GM19023 (cell line): ENCODE measurements at regions not wholly inside any gene's neighbourhood (a gene's known extent, or its start where the extent isn't known, plus 50 kb on each side); places are given as distances from the start of the nearest gene placed in this dataset.
A peak's percentile ranks its signal among the peaks of the same experiment; 100 is the strongest.

Source experiments
- ATAC-seq: cut with Tn5 transposase; IDR thresholded peaks from one replicate; pipeline ENCODE4 v1.9.1; 2021; ENCODE audit warnings: mild to moderate bottlenecking, moderate library complexity; ENCODE audit not compliant: unreplicated experiment

- ATAC-seq: no peak
Observed at GRCh38 chr4:71269233-71269632, 69.6 kb upstream of the SLC4A4 start.

GRCh38 chr4:71270901-71271300 is 67.9 kb upstream of the SLC4A4 start:
- peak; percentile 56 for ATAC-seq

DNA sequence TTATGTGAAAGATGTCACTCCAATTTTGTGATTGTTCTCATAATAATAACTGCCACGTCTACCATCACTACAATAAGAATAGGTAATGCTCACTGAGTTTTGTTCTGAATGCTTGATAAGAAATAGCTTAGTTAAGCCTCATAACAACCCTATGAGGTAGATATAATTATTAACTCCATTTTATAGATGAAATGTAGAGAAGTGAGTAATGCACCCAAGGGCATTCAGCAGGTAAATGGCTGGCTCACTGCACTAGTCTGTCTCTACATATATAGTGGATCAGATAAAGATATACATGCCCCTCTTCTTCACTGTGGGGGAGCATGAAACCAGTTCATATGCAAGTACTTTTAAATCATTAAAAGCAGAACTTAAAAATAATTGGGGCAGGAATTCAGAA is 65.8 kb upstream of the SLC4A4 start:
- no peak for ATAC-seq

DNA sequence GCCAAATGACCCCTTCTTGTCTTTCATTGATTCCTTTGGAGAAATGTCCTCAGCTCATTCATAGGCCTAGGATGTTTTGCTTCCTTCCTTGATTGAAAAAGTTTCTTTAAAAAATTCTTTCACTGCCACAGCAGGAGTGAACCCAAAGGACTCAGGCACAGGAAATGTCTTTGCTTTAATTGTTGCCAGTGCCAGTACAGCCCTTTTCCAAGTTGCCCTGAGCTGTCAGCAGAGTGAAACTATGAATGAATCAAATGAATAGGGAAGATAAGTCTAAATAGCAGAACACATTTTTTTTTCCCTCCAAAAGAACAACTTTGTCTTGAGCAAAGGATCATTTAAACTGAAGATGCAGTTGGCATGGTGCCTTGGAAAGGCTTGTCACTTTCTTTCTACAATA is 63.8 kb upstream of the SLC4A4 start:
- ATAC-seq: no peak

DNA sequence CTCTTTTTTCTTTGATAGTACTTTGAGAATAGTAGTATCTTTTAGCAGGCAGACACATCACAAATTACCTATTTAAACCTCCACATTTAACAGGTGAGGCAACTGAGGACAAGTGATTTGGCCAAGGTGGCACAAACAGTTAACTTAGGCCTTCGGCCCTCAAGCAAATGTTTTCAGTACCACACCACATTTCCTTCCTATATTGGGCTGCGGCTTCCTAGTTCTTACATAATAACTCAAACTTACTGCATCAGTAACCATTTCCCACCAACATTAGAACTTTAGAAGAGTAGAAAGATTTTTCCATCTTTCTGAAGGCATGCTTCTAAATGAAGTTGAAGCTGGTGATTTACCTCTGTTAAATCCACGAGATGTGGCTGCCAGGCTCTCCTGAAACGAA is 63.2 kb upstream of the SLC4A4 start:
- ATAC-seq: no peak

DNA sequence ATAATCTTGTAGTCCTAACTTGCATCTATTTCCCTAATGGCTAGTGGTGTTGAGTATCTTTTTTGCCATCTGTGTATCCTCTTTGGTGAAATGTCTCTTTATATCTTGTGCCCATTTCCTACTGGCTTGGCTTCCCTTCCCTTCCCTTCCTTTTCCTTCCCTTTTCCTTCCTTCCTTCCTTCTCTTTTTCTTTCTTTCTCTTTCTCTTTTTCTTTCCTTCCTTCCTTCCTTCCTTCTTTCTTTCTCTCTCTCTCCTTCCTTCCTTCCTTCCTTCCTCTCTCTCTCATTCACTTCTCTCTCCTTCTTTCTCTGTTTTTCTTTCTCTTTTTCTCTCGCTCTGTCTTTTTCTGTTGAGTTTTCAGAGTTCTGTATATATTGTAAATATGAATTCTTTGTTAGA is 61.5 kb upstream of the SLC4A4 start:
- ATAC-seq: no peak

GRCh38 chr4:71283642-71284257 is 55.1 kb upstream of the SLC4A4 start:
- no peak for ATAC-seq

DNA sequence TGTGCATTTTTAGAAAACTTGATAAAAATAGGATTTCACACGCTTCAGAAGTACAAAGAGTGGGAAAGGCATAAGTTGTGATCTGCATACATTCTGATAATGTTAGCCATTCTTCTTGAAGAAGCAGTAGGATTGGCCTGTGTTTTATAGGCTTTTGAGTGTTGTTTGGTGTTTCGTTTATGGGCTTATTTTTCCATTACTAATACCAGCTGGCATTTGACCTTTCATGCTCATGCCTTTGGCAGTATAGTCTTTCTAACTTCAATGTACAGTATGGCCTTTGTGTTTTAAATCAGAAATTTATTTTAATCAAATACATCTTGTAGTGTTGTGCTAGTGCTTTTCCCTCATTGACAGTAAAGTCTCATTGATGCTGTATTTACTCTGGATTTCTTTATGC is 51.5 kb upstream of the SLC4A4 start:
- no peak for ATAC-seq

DNA sequence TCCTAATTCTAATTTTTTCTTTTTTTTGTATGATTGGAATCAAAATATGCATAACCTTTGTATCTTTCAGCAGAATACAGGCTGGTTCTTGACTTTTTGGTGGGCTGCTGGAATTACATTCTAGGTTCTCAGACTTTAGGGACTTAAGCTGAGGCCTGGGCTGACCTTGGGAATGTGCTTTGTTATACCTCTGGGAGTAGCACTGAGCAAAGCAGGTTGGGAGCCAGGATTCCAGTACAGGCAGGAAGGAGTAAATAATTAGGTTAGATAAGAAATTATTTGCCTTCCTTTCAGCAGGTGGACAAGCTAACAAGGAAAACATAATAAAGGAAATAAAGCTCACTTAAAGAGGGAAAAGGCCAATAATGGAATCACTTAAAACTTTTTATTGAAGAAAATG is 49.9 kb upstream of the SLC4A4 start:
- no peak for ATAC-seq
